ENCODE measurements at regions not wholly inside any gene's neighbourhood (a gene's known extent, or its start where the extent isn't known, plus 50 kb on each side); places are given as distances from the start of the nearest gene placed in this dataset.
"Not testable (repeated sequence)": the region's sequence is repeated elsewhere in the genome, so short reads cannot be mapped to it uniquely, and the experiment has no call there.

- no peak for ATAC-seq
- H3K27ac ChIP-seq (ENCODE audit: extremely low read depth, low read depth, low read length): no peak overlapping the region
- H3K9ac ChIP-seq (ENCODE audit: insufficient read depth in 1 of 2, low read depth in 2 of 2, low read length in 2 of 2): no peak overlapping the region
- in situ Hi-C loops (cut with MboI) (no loop called here), intact Hi-C loops (cut with micrococcal nuclease) (no loop called here)
- no peaks in the 10 kb centered on the region for H3K27me3 ChIP-seq (ENCODE audit: control insufficient read depth in 2 of 2, insufficient read depth in 2 of 2, low read length in 2 of 2)
- no peak for DNase-seq (ENCODE audit: extremely low read depth in 1 of 4, low spot score in 3 of 4)
- H3K79me2 ChIP-seq (ENCODE audit: control insufficient read depth, insufficient read depth, low read length): no peaks in the 10 kb centered on the region
- TF ChIP-seq MNT (conservative IDR thresholded peaks at IDR 0.05) (no peak), GTF2E2 (tag; IDR thresholded peaks at IDR 0.05) (no peak), DACH1 (IDR thresholded peaks at IDR 0.05; ENCODE audit: partially characterized antibody) (no peak)
- no peaks in the 10 kb centered on the region for H4K20me1 ChIP-seq (replicated peaks; ENCODE audit: control insufficient read depth, insufficient read depth, low read length)
- no peak for FAIRE-seq
- ChIA-PET CTCF (ENCODE audit: low intra/inter-chr PET ratio) (no interaction called here), POLR2A (no interaction called here)
- BruUV-seq (replicated peaks): no TSS peak
- H3K36me3 ChIP-seq (ENCODE audit: control insufficient read depth, insufficient read depth, low read length): no peaks in the 10 kb centered on the region
- no peak overlapping the region for H3K4me2 ChIP-seq (ENCODE audit: insufficient read depth, low read length)
- H3K9me1 ChIP-seq (ENCODE audit: control insufficient read depth, insufficient read depth, low read length): no peaks in the 10 kb centered on the region
- H3K4me1 ChIP-seq (replicated peaks in 1 of 2; ENCODE audit: control insufficient read depth in 2 of 2, insufficient read depth in 2 of 2, low read length in 2 of 2): no peaks in the 10 kb centered on the region
- no peak overlapping the region for H2AFZ ChIP-seq (ENCODE audit: low read depth, low read length)
- H3K9me3 ChIP-seq (replicated peaks; ENCODE audit: control insufficient read depth, insufficient read depth, low read depth, low read length): no peaks in the 10 kb centered on the region
- 0% methylated on average over 1 of the region's 1 CpG for WGBS (ENCODE audit: insufficient coverage, low coverage, missing lambda C conversion rate)
- H3K4me3 ChIP-seq: no peak overlapping the region
These were observed 1043.8 kb upstream of the EDIL3 start for GRCh38 chr5:85428426-85428934.

- H3K79me2 ChIP-seq (ENCODE audit: control insufficient read depth, insufficient read depth, low read length); H3K4me1 ChIP-seq (replicated peaks in 1 of 2; ENCODE audit: control insufficient read depth in 2 of 2, insufficient read depth in 2 of 2, low read length in 2 of 2); in situ Hi-C loops (cut with MboI); DNase-seq (ENCODE audit: extremely low read depth in 1 of 4, low spot score in 3 of 4); FAIRE-seq; BruUV-seq (replicated peaks); H3K36me3 ChIP-seq (ENCODE audit: control insufficient read depth, insufficient read depth, low read length); CTCF ChIA-PET (ENCODE audit: low intra/inter-chr PET ratio); H3K9me3 ChIP-seq (replicated peaks; ENCODE audit: control insufficient read depth, insufficient read depth, low read depth, low read length); ATAC-seq; H2AFZ ChIP-seq (ENCODE audit: low read depth, low read length); H3K9me1 ChIP-seq (ENCODE audit: control insufficient read depth, insufficient read depth, low read length); H3K9ac ChIP-seq (ENCODE audit: insufficient read depth in 1 of 2, low read depth in 2 of 2, low read length in 2 of 2); H3K4me3 ChIP-seq; intact Hi-C loops (cut with micrococcal nuclease); H3K4me2 ChIP-seq (ENCODE audit: insufficient read depth, low read length); POLR2A ChIA-PET; H3K27ac ChIP-seq (ENCODE audit: extremely low read depth, low read depth, low read length); H3K27me3 ChIP-seq (ENCODE audit: control insufficient read depth in 2 of 2, insufficient read depth in 2 of 2, low read length in 2 of 2); H4K20me1 ChIP-seq (replicated peaks; ENCODE audit: control insufficient read depth, insufficient read depth, low read length): not testable (repeated sequence)
- WGBS (ENCODE audit: insufficient coverage, low coverage, missing lambda C conversion rate): 3% methylated on average over 7 of the region's 7 CpGs
These were observed 1047.0 kb upstream of the EDIL3 start for GRCh38 chr5:85431726-85432125.
